IMR-90 (cell line): ENCODE measurements at regions not wholly inside any gene's neighbourhood (a gene's known extent, or its start where the extent isn't known, plus 50 kb on each side); places are given as distances from the start of the nearest gene placed in this dataset.

ENCODE experiments used
- ATAC-seq: fragments of 200-7000 bp; cut with Tn5 transposase; 2 replicates; pipeline ENCODE4 v1.9.1; 2020; ENCODE audit warnings: low read depth, mild to moderate bottlenecking, moderate library complexity
- BruUV-seq: library from RNA; stranded (reverse); fragments of 400-500 nt; replicated peaks from 2 replicates; lab custom pipeline; 2021; lab: Mats Ljungman, UMichigan
- CTCF ChIA-PET: fragments of 300-600 bp; formaldehyde crosslinking; extraction: SDS; loops from one replicate; lab custom pipeline; 2021; ENCODE audit warnings: antibody characterized with exemption; lab: Yijun Ruan, JAX
- POLR2A ChIA-PET: fragments of 300-600 bp; sonication (Branson Sonifier 250); formaldehyde crosslinking; loops from one replicate; lab custom pipeline; 2022; ENCODE audit warnings: antibody characterized with exemption; ENCODE audit not compliant: unreplicated experiment; lab: Charles Lee
- DNase-seq: peaks from one replicate; pipeline ENCODE4 v3.0.0; 2013
- H2AFZ ChIP-seq: replicated peaks from 2 replicates; pipeline ENCODE3; 2013; ENCODE audit warnings: low read length, mild to moderate bottlenecking; ENCODE audit not compliant: poor library complexity
- H2AK5ac ChIP-seq: 2 replicates; pipeline ENCODE4 v1.6.1; 2013; ENCODE audit warnings: low read depth, low read length, inconsistent platforms
- H2AK9ac ChIP-seq: replicated peaks from 2 replicates; pipeline ENCODE3; 2013; ENCODE audit warnings: mild to moderate bottlenecking, low read depth, low read length, moderate library complexity; ENCODE audit not compliant: poor library complexity
- H2BK120ac ChIP-seq: 2 replicates; pipeline ENCODE4 v1.6.1; 2013; ENCODE audit warnings: low read depth, low read length, inconsistent platforms
- H2BK15ac ChIP-seq: 3 replicates; pipeline ENCODE4 v1.6.1; 2013; ENCODE audit warnings: low read depth, low read length, inconsistent platforms
- H2BK20ac ChIP-seq: 2 replicates; pipeline ENCODE4 v1.6.1; 2013; ENCODE audit warnings: low read depth, mild to moderate bottlenecking, inconsistent platforms, low read length, moderate library complexity
- H2BK5ac ChIP-seq: 2 replicates; pipeline ENCODE4 v1.6.1; 2013; ENCODE audit warnings: mild to moderate bottlenecking, low read depth, low read length, inconsistent platforms; ENCODE audit not compliant: poor library complexity, severe bottlenecking
- H3K14ac ChIP-seq: replicated peaks from 2 replicates; pipeline ENCODE4 v1.6.1; 2013; ENCODE audit warnings: low read depth, low read length, inconsistent platforms
- H3K18ac ChIP-seq: 2 replicates; pipeline ENCODE4 v1.6.1; 2013; ENCODE audit warnings: low read depth, low read length, control low read depth
- H3K23ac ChIP-seq: 2 replicates; pipeline ENCODE4 v1.6.1; 2013; ENCODE audit warnings: low read depth, low read length, inconsistent platforms
- H3K27ac ChIP-seq: 2 replicates; pipeline ENCODE4 v1.5.1; 2013; ENCODE audit warnings: mild to moderate bottlenecking, control low read depth, low read length; ENCODE audit not compliant: insufficient read depth
- H3K27me3 ChIP-seq: 2 replicates; pipeline ENCODE4 v1.6.1; 2013; ENCODE audit warnings: low read length; ENCODE audit not compliant: control insufficient read depth, insufficient read depth
- H3K36me3 ChIP-seq: 2 replicates; pipeline ENCODE4 v1.6.1; 2013; ENCODE audit warnings: low read length, mixed read lengths; ENCODE audit not compliant: control insufficient read depth, insufficient read depth
- H3K4ac ChIP-seq: 2 replicates; pipeline ENCODE4 v1.6.1; 2013; ENCODE audit warnings: low read depth, low read length, inconsistent platforms
- H3K4me1 ChIP-seq: 2 replicates; pipeline ENCODE4 v1.6.1; 2013; ENCODE audit warnings: low read length, mixed read lengths; ENCODE audit not compliant: control insufficient read depth, insufficient read depth
- H3K4me2 ChIP-seq: 2 replicates; pipeline ENCODE4 v1.6.1; 2013; ENCODE audit warnings: low read depth, mild to moderate bottlenecking, control low read depth, low read length, moderate library complexity
- H3K4me3 ChIP-seq: 2 replicates; pipeline ENCODE4 v1.5.1; 2013; ENCODE audit warnings: low read depth, mild to moderate bottlenecking, control low read depth, low read length, moderate library complexity; ENCODE audit not compliant: insufficient read depth
- H3K56ac ChIP-seq: 2 replicates; pipeline ENCODE4 v1.6.1; 2013; ENCODE audit warnings: low read length, inconsistent platforms; ENCODE audit not compliant: insufficient read depth; ENCODE audit errors: extremely low read depth
- H3K79me1 ChIP-seq, 2 experiments: 2 replicates each; pipeline ENCODE4 v1.6.1; 2013; ENCODE audit warnings: low read length in 2 of 2, inconsistent platforms in 1 of 2, low read depth in 1 of 2
- H3K9ac ChIP-seq: 2 replicates; pipeline ENCODE4 v1.6.1; 2013; ENCODE audit warnings: low read depth, low read length, control low read depth
- H3K9me1 ChIP-seq: 2 replicates; pipeline ENCODE4 v1.6.1; 2013; ENCODE audit warnings: low read length, inconsistent platforms; ENCODE audit not compliant: insufficient read depth
- H3K9me3 ChIP-seq: 2 replicates; pipeline ENCODE4 v1.6.1; 2013; ENCODE audit warnings: low read length; ENCODE audit not compliant: control insufficient read depth, insufficient read depth
- H4K20me1 ChIP-seq: 2 replicates; pipeline ENCODE4 v1.6.1; 2013; ENCODE audit warnings: low read length, inconsistent platforms; ENCODE audit not compliant: insufficient read depth
- H4K5ac ChIP-seq: 2 replicates; pipeline ENCODE4 v1.6.1; 2013; ENCODE audit warnings: mild to moderate bottlenecking, low read depth, low read length, control low read depth
- H4K8ac ChIP-seq, 2 experiments: 2 replicates each; pipeline ENCODE4 v1.6.1; 2013; ENCODE audit warnings: low read depth in 2 of 2, low read length in 2 of 2, control low read depth in 1 of 2, inconsistent platforms in 1 of 2
- H4K91ac ChIP-seq: 2 replicates; pipeline ENCODE4 v1.6.1; 2013; ENCODE audit warnings: low read depth, low read length, inconsistent platforms; ENCODE audit not compliant: insufficient read depth
- BHLHE40 ChIP-seq: fragments of 150-350 bp; IDR thresholded peaks from 2 replicates; pipeline ENCODE4 v1.6.1; 2016; ENCODE audit warnings: mild to moderate bottlenecking, low read depth, low read length
- CEBPB ChIP-seq: IDR thresholded peaks from 2 replicates; pipeline ENCODE4 v1.6.1; 2012; ENCODE audit warnings: low read depth, low read length, improper control_type of control experiment
- CHD1 ChIP-seq: IDR thresholded peaks from 2 replicates; pipeline ENCODE4 v1.6.1; 2012; ENCODE audit warnings: low read depth, low read length, improper control_type of control experiment
- CTCF ChIP-seq: conservative IDR thresholded peaks from 2 replicates; pipeline ENCODE4 v1.5.1; 2012; ENCODE audit warnings: mild to moderate bottlenecking, low read depth, low read length, improper control_type of control experiment
- ELK1 ChIP-seq: fragments of 150-350 bp; IDR thresholded peaks from 2 replicates; pipeline ENCODE4 v1.6.1; 2016; ENCODE audit warnings: low read depth, mild to moderate bottlenecking, low read length, moderate library complexity, borderline replicate concordance
- MAFK ChIP-seq: IDR thresholded peaks from 2 replicates; pipeline ENCODE4 v1.6.1; 2012; ENCODE audit warnings: low read depth, low read length, improper control_type of control experiment
- MAZ ChIP-seq: IDR thresholded peaks from 2 replicates; pipeline ENCODE4 v1.6.1; 2012; ENCODE audit warnings: low read depth, mild to moderate bottlenecking, low read length, improper control_type of control experiment, moderate library complexity, borderline replicate concordance
- MXI1 ChIP-seq: IDR thresholded peaks from 2 replicates; pipeline ENCODE4 v1.6.1; 2012; ENCODE audit warnings: low read depth, mild to moderate bottlenecking, low read length, moderate library complexity, borderline replicate concordance
- NFE2L2 ChIP-seq: fragments of 150-350 bp; IDR thresholded peaks from 2 replicates; pipeline ENCODE4 v1.6.1; 2016; ENCODE audit warnings: low read depth, mild to moderate bottlenecking, low read length
- POLR2A ChIP-seq: IDR thresholded peaks from 2 replicates; pipeline ENCODE4 v1.6.1; 2012; ENCODE audit warnings: mild to moderate bottlenecking, low read depth, low read length
- RFX5 ChIP-seq: IDR thresholded peaks from 2 replicates; pipeline ENCODE4 v1.8.0; 2012; ENCODE audit warnings: low read depth, mild to moderate bottlenecking, low read length, moderate library complexity
- SMC3 ChIP-seq: fragments of 150-350 bp; IDR thresholded peaks from 2 replicates; pipeline ENCODE4 v1.6.1; 2016; ENCODE audit warnings: low read depth, mild to moderate bottlenecking, antibody characterized with exemption, low read length, moderate library complexity
- WGBS, 2 experiments: methylation state at CpG; one replicate each; pipeline versions ENCODE4 v1.1.5 to v1.1.7; 2013; ENCODE audit warnings: missing lambda C conversion rate in 2 of 2; ENCODE audit not compliant: insufficient read length in 1 of 2; ENCODE audit errors: extremely low coverage in 2 of 2; 5-methylcytosine and 5-hydroxymethylcytosine counted together
- dilution Hi-C: fragments of 300-500 bp; cut with HindIII; formaldehyde crosslinking; loops from one replicate; pipeline ENCODE4 v1.14.3; 2018; ENCODE audit warnings: low sequenced_read_pairs; ENCODE audit not compliant: unreplicated experiment
- in situ Hi-C: fragments of 300-500 bp; cut with MboI; formaldehyde crosslinking; loops from 3 replicates; pipeline ENCODE4 v1.14.3; 2019; ENCODE audit warnings: low sequenced_read_pairs, inconsistent platforms, mixed read lengths
- intact Hi-C: fragments of 100-400 bp; cut with micrococcal nuclease; formaldehyde crosslinking; loops from 2 replicates; pipeline ENCODE4 v1.10.0; 2022
- TF ChIP-seq, protein P1 (sequence below): fragments of 150-350 bp; IDR thresholded peaks from 2 replicates; pipeline ENCODE4 v1.6.1; 2017; ENCODE audit warnings: mild to moderate bottlenecking, antibody characterized with exemption, low read length, low read depth

DNA sequence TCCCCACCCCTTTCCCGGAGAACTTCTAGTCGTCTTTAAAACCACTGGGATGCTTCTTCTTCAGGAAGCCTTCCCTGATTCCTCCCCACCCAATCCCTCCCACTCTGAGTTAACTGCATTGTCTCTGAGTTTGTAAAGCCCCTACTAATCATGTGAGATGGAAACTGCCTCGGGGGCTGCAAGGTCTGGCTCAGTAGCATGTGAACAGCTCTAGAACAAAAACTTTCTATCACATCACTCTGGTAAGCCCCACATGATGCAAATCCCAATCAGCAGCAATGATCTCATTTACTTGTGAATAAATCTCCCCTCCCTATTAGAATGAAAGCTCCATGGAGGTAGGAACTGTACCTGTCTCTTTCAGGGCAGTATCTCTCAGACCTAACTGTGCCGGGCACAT, 141.0 kb upstream of the JUN start (continued):
- TF ChIP-seq, protein P1, sequence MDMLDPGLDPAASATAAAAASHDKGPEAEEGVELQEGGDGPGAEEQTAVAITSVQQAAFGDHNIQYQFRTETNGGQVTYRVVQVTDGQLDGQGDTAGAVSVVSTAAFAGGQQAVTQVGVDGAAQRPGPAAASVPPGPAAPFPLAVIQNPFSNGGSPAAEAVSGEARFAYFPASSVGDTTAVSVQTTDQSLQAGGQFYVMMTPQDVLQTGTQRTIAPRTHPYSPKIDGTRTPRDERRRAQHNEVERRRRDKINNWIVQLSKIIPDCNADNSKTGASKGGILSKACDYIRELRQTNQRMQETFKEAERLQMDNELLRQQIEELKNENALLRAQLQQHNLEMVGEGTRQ: no peak
- TF ChIP-seq CEBPB: no peak

GRCh38 chr1:58925247-58925646, 141.4 kb upstream of the JUN start:
- no TSS peak for BruUV-seq
- Histone ChIP-seq H2BK5ac (no peak overlapping the region), H3K18ac (no peak overlapping the region), H4K8ac (no peak overlapping the region), H2AK5ac (no peak overlapping the region), H3K4me3 (no peak overlapping the region), H3K9ac (no peak overlapping the region), H3K36me3 (no peaks in the 10 kb centered on the region), H3K9me1 (0 out of 2 replicates have a peak, but pooled peaks cover 4% of the 10 kb centered on the region), H4K91ac (no peak overlapping the region), H2BK120ac (no peak overlapping the region), H3K79me1 (no peaks in the 10 kb centered on the region), H2BK15ac (no peak overlapping the region), H4K20me1 (no peaks in the 10 kb centered on the region), H2AFZ (no peak overlapping the region), H3K4me2 (no peak overlapping the region), H4K5ac (no peak overlapping the region), H2BK20ac (no peak overlapping the region), H3K9me3 (no peaks in the 10 kb centered on the region), H2AK9ac (no peak overlapping the region), H3K14ac (no peak overlapping the region), H3K4ac (no peak overlapping the region), H3K23ac (no peak overlapping the region), H3K27ac (no peak overlapping the region), H3K27me3 (no peaks in the 10 kb centered on the region), H3K56ac (no peak overlapping the region), H3K4me1 (peaks cover 2% of the 10 kb centered on the region; the same call in 1 of the 2 replicates)
- intact Hi-C loops (loop anchor here (2.0 kb wide), 1 partner anchor 32 kb away; no protein-coding TSS in a partner anchor), dilution Hi-C loops (no loop called here), in situ Hi-C loops (no loop called here)
- no peak for DNase-seq
- TF ChIP-seq NFE2L2 (no peak), ELK1 (no peak), BHLHE40 (no peak), SMC3 (no peak), MXI1 (no peak), POLR2A (no peak), MAFK (no peak), RFX5 (no peak), MAZ (no peak), CTCF (no peak), CEBPB (no peak), CHD1 (no peak)
- no peak for ATAC-seq
- ChIA-PET CTCF (no interaction called here), POLR2A (no interaction called here)
- no CpG with 5 or more reads among the region's 2 CpGs for WGBS, 2 experiments
